ENCODE measurements at regions not wholly inside any gene's neighbourhood (a gene's known extent, or its start where the extent isn't known, plus 50 kb on each side); places are given as distances from the start of the nearest gene placed in this dataset.
"Not testable (repeated sequence)": the region's sequence is repeated elsewhere in the genome, so short reads cannot be mapped to it uniquely, and the experiment has no call there.

GRCh38 chr13:18599791-18600211, 581.8 kb downstream of the TUBA3C start:
- H3K4me3 ChIP-seq (ENCODE audit: extremely low read depth, insufficient read depth, low read length, poor library complexity, severe bottlenecking) = not testable (repeated sequence)

GRCh38 chr13:18598543-18598942, 583.1 kb downstream of the TUBA3C start:
- not testable (repeated sequence) for H3K4me1 ChIP-seq (ENCODE audit: control insufficient read depth, insufficient read depth, low read length, poor library complexity, severe bottlenecking); H3K4me3 ChIP-seq (ENCODE audit: extremely low read depth, insufficient read depth, low read length, poor library complexity, severe bottlenecking); H3K36me3 ChIP-seq (ENCODE audit: control insufficient read depth, insufficient read depth, low read length); H3K27ac ChIP-seq (ENCODE audit: low read depth, low read length, severe bottlenecking)
- WGBS, 2 experiments (ENCODE audit: insufficient coverage in 2 of 2) = 75 to 86% methylated on average over 12 to 15 of the region's 24 CpGs
- H3K9me3 ChIP-seq (ENCODE audit: control insufficient read depth, low read length) = peaks cover 13% of the 10 kb centered on the region

More at GRCh38 chr13:18599791-18600211, 581.8 kb downstream of the TUBA3C start:
- 79 to 89% methylated on average over 9 to 17 of the region's 25 CpGs for WGBS, 2 experiments (ENCODE audit: insufficient coverage in 2 of 2)
- not testable (repeated sequence) for H3K36me3 ChIP-seq (ENCODE audit: control insufficient read depth, insufficient read depth, low read length); H3K4me1 ChIP-seq (ENCODE audit: control insufficient read depth, insufficient read depth, low read length, poor library complexity, severe bottlenecking); H3K27ac ChIP-seq (ENCODE audit: low read depth, low read length, severe bottlenecking); H3K9me3 ChIP-seq (ENCODE audit: control insufficient read depth, low read length)

- H3K4me1 ChIP-seq (ENCODE audit: control insufficient read depth, insufficient read depth, low read length, poor library complexity, severe bottlenecking); H3K4me3 ChIP-seq (ENCODE audit: extremely low read depth, insufficient read depth, low read length, poor library complexity, severe bottlenecking); H3K27ac ChIP-seq (ENCODE audit: low read depth, low read length, severe bottlenecking); H3K36me3 ChIP-seq (ENCODE audit: control insufficient read depth, insufficient read depth, low read length): not testable (repeated sequence)
- 74 to 86% methylated on average over 10 to 12 of the region's 14 CpGs for WGBS, 2 experiments (ENCODE audit: insufficient coverage in 2 of 2)
- peaks cover 13% of the 10 kb centered on the region for H3K9me3 ChIP-seq (ENCODE audit: control insufficient read depth, low read length)
These were observed 583.7 kb downstream of the TUBA3C start for GRCh38 chr13:18597940-18598339.

DNA sequence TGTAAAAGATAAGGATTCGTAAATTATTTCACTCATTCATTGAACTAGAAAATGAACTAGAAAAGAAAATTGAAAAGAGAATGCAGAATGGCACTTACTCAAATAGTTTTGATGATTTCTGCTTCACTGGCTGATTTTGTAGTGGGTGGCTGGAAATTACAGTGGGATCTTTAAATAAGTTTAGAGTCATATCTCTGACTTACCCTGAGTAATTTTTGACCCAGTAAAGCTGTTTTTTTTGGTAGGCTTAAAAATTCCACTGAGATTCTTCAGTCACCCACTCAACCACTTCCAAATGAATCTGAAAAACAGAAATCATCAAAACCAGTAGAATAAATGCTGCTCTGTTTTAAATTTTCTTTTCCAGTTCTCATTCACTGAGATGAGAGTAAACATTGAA, 604.5 kb downstream of the TUBA3C start:
- not testable (repeated sequence) for H3K36me3 ChIP-seq (ENCODE audit: control insufficient read depth, insufficient read depth, low read length); H3K4me1 ChIP-seq (ENCODE audit: control insufficient read depth, insufficient read depth, low read length, poor library complexity, severe bottlenecking); H3K9me3 ChIP-seq (ENCODE audit: control insufficient read depth, low read length); H3K4me3 ChIP-seq (ENCODE audit: extremely low read depth, insufficient read depth, low read length, poor library complexity, severe bottlenecking); H3K27ac ChIP-seq (ENCODE audit: low read depth, low read length, severe bottlenecking)
- no CpG with 5 or more reads among the region's 1 CpG for WGBS, 2 experiments (ENCODE audit: insufficient coverage in 2 of 2)

- 70 to 87% methylated on average over 4 to 10 of the region's 30 CpGs for WGBS, 2 experiments (ENCODE audit: insufficient coverage in 2 of 2)
- H3K9me3 ChIP-seq (ENCODE audit: control insufficient read depth, low read length) = not testable (repeated sequence)
These were observed 613.7 kb downstream of the TUBA3C start for GRCh38 chr13:18567890-18568289.

More at GRCh38 chr13:18567890-18568289, 613.7 kb downstream of the TUBA3C start:
- not testable (repeated sequence) for H3K27ac ChIP-seq (ENCODE audit: low read depth, low read length, severe bottlenecking); H3K36me3 ChIP-seq (ENCODE audit: control insufficient read depth, insufficient read depth, low read length); H3K4me3 ChIP-seq (ENCODE audit: extremely low read depth, insufficient read depth, low read length, poor library complexity, severe bottlenecking); H3K4me1 ChIP-seq (ENCODE audit: control insufficient read depth, insufficient read depth, low read length, poor library complexity, severe bottlenecking)
